K562 (cell line): ENCODE measurements at regions not wholly inside any gene's neighbourhood (a gene's known extent, or its start where the extent isn't known, plus 50 kb on each side); places are given as distances from the start of the nearest gene placed in this dataset.

Experiments used
- AFF4 ChIP-seq: sonication (generic); formaldehyde crosslinking; IDR thresholded peaks from 2 replicates; pipeline ENCODE4 v1.8.0; 2023; ENCODE audit warnings: mild to moderate bottlenecking, missing genetic modification reagents
- ARHGAP35 ChIP-seq: fragments of 450-650 bp; IDR thresholded peaks from 2 replicates; pipeline ENCODE4 v1.6.1; 2018; ENCODE audit not compliant: partially characterized antibody
- ATF6 ChIP-seq: sonication (generic); formaldehyde crosslinking; IDR thresholded peaks from 2 replicates; pipeline ENCODE4 v1.4.0; 2020; ENCODE audit warnings: mild to moderate bottlenecking, missing genetic modification reagents
- ATF7 ChIP-seq: fragments of 450-650 bp; IDR thresholded peaks from 2 replicates; pipeline ENCODE4 v1.7.1; 2014; ENCODE audit warnings: mild to moderate bottlenecking, moderate library complexity
- BRF1 ChIP-seq: IDR thresholded peaks from 3 replicates; pipeline ENCODE4 v1.6.1; 2011; ENCODE audit warnings: borderline replicate concordance, mild to moderate bottlenecking; ENCODE audit not compliant: insufficient read length; ENCODE audit errors: extremely low read depth
- CGGBP1 ChIP-seq: fragments of 250-450 bp; sonication (Bioruptor Pico); IDR thresholded peaks from 2 replicates; pipeline ENCODE4 v1.9.0; 2021; ENCODE audit warnings: mild to moderate bottlenecking
- ESRRB ChIP-seq: fragments of 250-450 bp; sonication (Bioruptor Pico); IDR thresholded peaks from 2 replicates; pipeline ENCODE4 v1.5.0; 2020; ENCODE audit warnings: mild to moderate bottlenecking, moderate library complexity, borderline replicate concordance
- GTF2F1 ChIP-seq: IDR thresholded peaks from 2 replicates; pipeline ENCODE4 v1.6.1; 2011; ENCODE audit warnings: low read depth, low read length, improper control_type of control experiment
- HEY1 ChIP-seq: fragments of 250-450 bp; sonication (Bioruptor Pico); IDR thresholded peaks from 2 replicates; pipeline ENCODE4 v1.5.0; 2020; ENCODE audit warnings: mild to moderate bottlenecking, moderate library complexity, borderline replicate concordance
- MEIS2 ChIP-seq: fragments of 450-650 bp; IDR thresholded peaks from 2 replicates; pipeline ENCODE4 v1.6.1; 2014; ENCODE audit warnings: mild to moderate bottlenecking; ENCODE audit not compliant: partially characterized antibody
- PHF20 ChIP-seq: fragments of 450-650 bp; IDR thresholded peaks from 2 replicates; pipeline ENCODE4 v1.6.1; 2018; ENCODE audit not compliant: partially characterized antibody
- PPARD ChIP-seq: fragments of 250-450 bp; sonication (Bioruptor Pico); IDR thresholded peaks from 2 replicates; pipeline ENCODE4 v1.8.0; 2022; ENCODE audit warnings: inconsistent platforms, mild to moderate bottlenecking, moderate library complexity
- SMARCE1 ChIP-seq: fragments of 450-650 bp; IDR thresholded peaks from 2 replicates; pipeline ENCODE4 v1.7.1; 2016; ENCODE audit warnings: mild to moderate bottlenecking
- SRF ChIP-seq, 2 experiments: fragments of 250-450, 450-650 bp in 1 of 2; sonication (Bioruptor Pico) in 1 of 2; sonication (generic) in 1 of 2; formaldehyde crosslinking; IDR thresholded peaks; 2 replicates each; pipeline versions ENCODE4 v1.5.0 to v1.5.1; 2020 to 2022; ENCODE audit warnings: mild to moderate bottlenecking in 1 of 2, missing genetic modification reagents in 1 of 2
- TAF15 ChIP-seq: fragments of 200-400 bp; formaldehyde crosslinking; IDR thresholded peaks from 2 replicates; pipeline ENCODE4 v1.6.1; 2017; ENCODE audit warnings: mild to moderate bottlenecking, low read depth, low read length, moderate library complexity
- ZBTB17 ChIP-seq: fragments of 450-650 bp; formaldehyde crosslinking; IDR thresholded peaks from 2 replicates; pipeline ENCODE4 v1.4.0; 2020; ENCODE audit warnings: mild to moderate bottlenecking
- ZNF316 ChIP-seq: fragments of 450-650 bp; IDR thresholded peaks from 2 replicates; pipeline ENCODE4 v1.6.1; 2016
- ZNF408 ChIP-seq: fragments of 250-450 bp; sonication (Bioruptor Pico); IDR thresholded peaks from 2 replicates; pipeline ENCODE4 v1.4.0; 2020; ENCODE audit warnings: low read depth, mild to moderate bottlenecking, moderate library complexity
- ZNF436 ChIP-seq: fragments of 250-450, 450-650 bp; sonication (Bioruptor Pico); formaldehyde crosslinking; IDR thresholded peaks from 2 replicates; pipeline ENCODE4 v1.7.0; 2020; ENCODE audit warnings: mild to moderate bottlenecking
- ZNF740 ChIP-seq, 3 experiments: fragments of 200-800 bp in 1 of 3; sonication (Bioruptor generic) in 1 of 3; sonication (generic) in 1 of 3; formaldehyde crosslinking in 1 of 3; IDR thresholded peaks; 2 replicates each; pipeline versions ENCODE4 v1.6.1 to v1.8.0; 2016 to 2022; ENCODE audit warnings: mild to moderate bottlenecking in 2 of 3, missing compliant biosample characterization in 2 of 3, missing genetic modification characterization in 2 of 3, missing genetic modification reagents in 1 of 3

GRCh38 chr5:96067894-96068614 lies 106.4 kb upstream of the ELL2 start (continued):
- peak; percentile 47; the same call in 1 of the 2 replicates for TF ChIP-seq HEY1 (CRISPR knock-in tag)
- no peak for TF ChIP-seq AFF4 (CRISPR knock-in tag)
- TF ChIP-seq GTF2F1: peak; percentile 64; the same call in 1 of the 2 replicates
- TF ChIP-seq BRF1: no peak
- peak in 1 of 2 experiments; percentile 64; a peak in 2 of 4 replicates for TF ChIP-seq SRF (CRISPR knock-in tag; IDR thresholded peaks at IDR 0.05)
- no peak for TF ChIP-seq TAF15
- TF ChIP-seq SMARCE1: peak; percentile 77; the same call in 1 of the 2 replicates
- no peak for TF ChIP-seq ZNF740 (CRISPR knock-in tag; IDR thresholded peaks at IDR 0.05)
- TF ChIP-seq ZNF740 (tag; IDR thresholded peaks at IDR 0.05): no peak
- TF ChIP-seq PPARD (CRISPR knock-in tag): no peak
- peak; percentile 80 for TF ChIP-seq CGGBP1 (CRISPR knock-in tag)
- TF ChIP-seq ARHGAP35: no peak
- no peak for TF ChIP-seq ATF6 (CRISPR knock-in tag)
- TF ChIP-seq ATF7: 0 out of 2 replicates have a peak, but pooled peaks have one; percentile 18
- peak; percentile 43 for TF ChIP-seq MEIS2
- TF ChIP-seq ZBTB17 (CRISPR knock-in tag): 0 out of 2 replicates have a peak, but pooled peaks have one; percentile 60
- no peak for TF ChIP-seq PHF20
- TF ChIP-seq ZNF436: no peak
- peak; percentile 88; the same call in 1 of the 2 replicates for TF ChIP-seq ESRRB (CRISPR knock-in tag)
- TF ChIP-seq ZNF408 (CRISPR knock-in tag): no peak
- peak; percentile 31; the same call in 1 of the 2 replicates for TF ChIP-seq ZNF316
